Thyroid gland (tissue), 4 donors: ENCODE measurements at regions not wholly inside any gene's neighbourhood (a gene's known extent, or its start where the extent isn't known, plus 50 kb on each side); places are given as distances from the start of the nearest gene placed in this dataset.
"Not testable (repeated sequence)": the region's sequence is repeated elsewhere in the genome, so short reads cannot be mapped to it uniquely, and the experiment has no call there.

ENCODE experiments used
- CTCF ChIP-seq, 6 experiments: fragments of 200-600 bp in 3 of 6; fragments of 450-650 bp in 3 of 6; sonication (generic) in 3 of 6; IDR thresholded peaks; one replicate each; pipeline ENCODE4 v1.5.1; 2016 to 2019; ENCODE audit warnings: antibody characterized with exemption in 6 of 6, mild to moderate bottlenecking in 2 of 6, inconsistent platforms in 1 of 6, moderate library complexity in 1 of 6
- POLR2A ChIP-seq, 2 donors: fragments of 450-650 bp; IDR thresholded peaks; one replicate each; pipeline ENCODE4 v1.6.1; 2017; ENCODE audit warnings: antibody characterized with exemption in 2 of 2, mild to moderate bottlenecking in 2 of 2, moderate library complexity in 1 of 2

GRCh38 chr6:28800647-28801046 lies 123.1 kb downstream of the TRIM27 start:
- TF ChIP-seq CTCF, POLR2A (IDR thresholded peaks at IDR 0.05): not testable (repeated sequence)
